Sigmoid colon (tissue), 6 donors: ENCODE measurements at regions not wholly inside any gene's neighbourhood (a gene's known extent, or its start where the extent isn't known, plus 50 kb on each side); places are given as distances from the start of the nearest gene placed in this dataset.

Source experiments
- DNase-seq: peaks from one replicate; pipeline ENCODE4 v3.0.0-alpha.2; 2019
- H3K27ac ChIP-seq, 4 donors: fragments of 200-600 bp; sonication (generic); one replicate each; pipeline ENCODE4 v1.5.1; 2016 to 2019; ENCODE audit warnings: mild to moderate bottlenecking in 1 of 4
- H3K27me3 ChIP-seq, 3 donors: fragments of 200-600 bp; sonication (generic); one replicate each; pipeline ENCODE4 v1.5.1; 2019; ENCODE audit warnings: mild to moderate bottlenecking in 1 of 3
- H3K36me3 ChIP-seq, 4 donors: fragments of 200-600 bp; sonication (generic); one replicate each; pipeline ENCODE4 v1.5.1; 2016 to 2019
- H3K4me1 ChIP-seq, 4 donors: fragments of 200-600 bp; sonication (generic); one replicate each; pipeline ENCODE4 v1.5.1; 2017 to 2019
- H3K4me3 ChIP-seq, 4 donors: fragments of 200-600 bp; sonication (generic); one replicate each; pipeline ENCODE4 v1.5.1; 2017 to 2019; ENCODE audit warnings: mild to moderate bottlenecking in 2 of 4, moderate library complexity in 1 of 4
- H3K9me3 ChIP-seq, 4 donors: fragments of 200-600 bp in 3 of 4; sonication (generic) in 3 of 4; one replicate each; pipeline versions ENCODE4 v1.5.1 to v1.6.1; 2013 to 2019
- EP300 ChIP-seq, 4 donors: sonication (generic); formaldehyde crosslinking; IDR thresholded peaks; one replicate each; pipeline ENCODE4 v1.6.1; 2017; ENCODE audit warnings: antibody characterized with exemption in 4 of 4
- POLR2A ChIP-seq, 2 donors: fragments of 450-650 bp; IDR thresholded peaks; one replicate each; pipeline ENCODE4 v1.6.1; 2016; ENCODE audit warnings: antibody characterized with exemption in 2 of 2, mild to moderate bottlenecking in 2 of 2, moderate library complexity in 2 of 2
- POLR2AphosphoS5 ChIP-seq, 4 donors: sonication (generic); formaldehyde crosslinking; IDR thresholded peaks; one replicate each; pipeline ENCODE4 v1.6.1; 2017; ENCODE audit warnings: antibody characterized with exemption in 4 of 4
- WGBS, 2 donors: extraction: QIAGEN DNeasy Blood & Tissue Kit; methylation state at CpG; one replicate each; pipeline ENCODE4 v1.1.7; 2013; 5-methylcytosine and 5-hydroxymethylcytosine counted together
- intact Hi-C: fragments of 100-400 bp; cut with DNase I; formaldehyde crosslinking; loops from one replicate; pipeline ENCODE4 v1.15.1; 2023
- TF ChIP-seq, protein P1 (sequence below), 4 experiments: fragments of 450-650 bp in 3 of 4; fragments of 200-600 bp in 1 of 4; IDR thresholded peaks; one replicate each; pipeline ENCODE4 v1.5.1; 2016 to 2019; ENCODE audit warnings: antibody characterized with exemption in 4 of 4, mild to moderate bottlenecking in 3 of 4, moderate library complexity in 2 of 4
- donor health status: healthy with polysubstance abuse.
- donor health status: healthy.

DNA sequence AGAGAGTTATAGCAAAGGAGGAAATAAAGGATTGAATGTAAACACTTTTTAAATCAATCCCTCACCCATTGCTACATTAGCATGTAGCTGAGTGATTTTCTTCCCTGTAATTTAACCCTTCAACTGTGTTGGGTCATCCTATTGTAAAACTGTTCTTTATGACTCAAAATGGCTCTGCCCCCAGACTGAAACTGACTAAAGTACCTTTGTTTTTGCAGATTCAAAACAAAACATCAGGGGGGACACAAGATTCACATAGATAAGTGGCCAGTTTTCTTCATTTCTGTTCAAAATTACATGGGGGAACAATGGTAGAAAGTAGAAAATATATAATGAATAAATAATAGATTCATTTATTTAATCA is 268.4 kb downstream of the IGSF11 start:
- intact Hi-C loops: no loop called here
- no peaks in the 10 kb centered on the region for H3K9me3 ChIP-seq
- no peaks in the 10 kb centered on the region for H3K27me3 ChIP-seq

DNA sequence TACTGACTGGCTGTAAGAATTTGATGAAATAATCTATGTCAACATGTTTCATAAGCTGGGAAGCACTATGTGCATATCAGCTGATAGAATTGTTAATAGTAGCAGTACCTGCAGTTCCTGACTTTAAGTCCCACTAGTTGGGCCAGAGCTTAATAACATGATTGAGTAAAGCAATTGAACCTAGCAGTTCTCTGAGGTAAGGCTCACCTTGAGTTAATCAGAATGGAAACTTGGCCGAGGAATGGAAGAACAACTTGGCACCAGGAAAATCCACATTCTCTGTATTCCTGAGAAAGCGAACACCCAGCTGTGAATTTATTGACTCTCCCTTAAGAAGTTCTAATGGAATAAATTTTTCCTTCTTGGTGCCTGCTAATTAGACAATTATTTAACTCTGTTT is 262.6 kb downstream of the IGSF11 start:
- no peaks in the 10 kb centered on the region for H3K4me1 ChIP-seq
- TF ChIP-seq POLR2AphosphoS5 (IDR thresholded peaks at IDR 0.05) (no peak), EP300 (IDR thresholded peaks at IDR 0.05) (no peak), POLR2A (IDR thresholded peaks at IDR 0.05) (no peak)
- TF ChIP-seq, protein P1, sequence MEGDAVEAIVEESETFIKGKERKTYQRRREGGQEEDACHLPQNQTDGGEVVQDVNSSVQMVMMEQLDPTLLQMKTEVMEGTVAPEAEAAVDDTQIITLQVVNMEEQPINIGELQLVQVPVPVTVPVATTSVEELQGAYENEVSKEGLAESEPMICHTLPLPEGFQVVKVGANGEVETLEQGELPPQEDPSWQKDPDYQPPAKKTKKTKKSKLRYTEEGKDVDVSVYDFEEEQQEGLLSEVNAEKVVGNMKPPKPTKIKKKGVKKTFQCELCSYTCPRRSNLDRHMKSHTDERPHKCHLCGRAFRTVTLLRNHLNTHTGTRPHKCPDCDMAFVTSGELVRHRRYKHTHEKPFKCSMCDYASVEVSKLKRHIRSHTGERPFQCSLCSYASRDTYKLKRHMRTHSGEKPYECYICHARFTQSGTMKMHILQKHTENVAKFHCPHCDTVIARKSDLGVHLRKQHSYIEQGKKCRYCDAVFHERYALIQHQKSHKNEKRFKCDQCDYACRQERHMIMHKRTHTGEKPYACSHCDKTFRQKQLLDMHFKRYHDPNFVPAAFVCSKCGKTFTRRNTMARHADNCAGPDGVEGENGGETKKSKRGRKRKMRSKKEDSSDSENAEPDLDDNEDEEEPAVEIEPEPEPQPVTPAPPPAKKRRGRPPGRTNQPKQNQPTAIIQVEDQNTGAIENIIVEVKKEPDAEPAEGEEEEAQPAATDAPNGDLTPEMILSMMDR (IDR thresholded peaks at IDR 0.05): no peak
- H3K27me3 ChIP-seq: no peaks in the 10 kb centered on the region
- no peaks in the 10 kb centered on the region for H3K36me3 ChIP-seq
- 74 to 77% methylated on average over 2 of the region's 2 CpGs for WGBS, 2 donors
- no peak overlapping the region for H3K4me3 ChIP-seq
- no peaks in the 10 kb centered on the region for H3K9me3 ChIP-seq
- intact Hi-C loops: no loop called here
- H3K27ac ChIP-seq: no peak overlapping the region
- no peak for DNase-seq

More for the DNA sequence above, 268.4 kb downstream of the IGSF11 start:
- TF ChIP-seq POLR2A (IDR thresholded peaks at IDR 0.05): no peak
- TF ChIP-seq, protein P1 (IDR thresholded peaks at IDR 0.05): no peak
- no peak for DNase-seq
- no peak overlapping the region for H3K4me3 ChIP-seq
- no peak overlapping the region for H3K27ac ChIP-seq
- H3K4me1 ChIP-seq: no peaks in the 10 kb centered on the region
- no peaks in the 10 kb centered on the region for H3K36me3 ChIP-seq

DNA sequence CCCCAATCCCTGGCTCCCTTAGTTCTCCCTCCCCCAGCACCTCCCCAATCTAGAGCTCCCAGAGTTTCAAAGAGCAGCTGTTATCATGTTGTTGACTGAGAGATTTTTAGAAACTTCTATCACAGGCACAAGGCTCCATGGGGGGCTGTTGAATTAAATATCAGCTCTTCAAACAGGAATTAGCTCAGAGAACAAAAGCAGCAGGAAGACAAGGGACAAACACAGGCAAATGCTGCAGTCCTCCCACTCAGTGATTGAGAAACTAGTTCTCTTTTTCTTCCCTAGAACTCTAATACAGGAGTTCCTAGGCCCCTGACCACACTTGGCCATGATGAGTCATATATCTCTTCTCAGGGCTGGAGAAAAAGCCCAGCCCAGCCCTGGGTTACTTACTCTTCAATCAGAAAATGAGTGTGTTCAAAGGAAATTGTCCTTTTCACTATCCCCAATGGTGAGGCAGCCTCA is 262.1 kb downstream of the IGSF11 start:
- Histone ChIP-seq H3K4me3 (no peak overlapping the region), H3K27ac (no peak overlapping the region), H3K27me3 (no peaks in the 10 kb centered on the region), H3K9me3 (no peaks in the 10 kb centered on the region), H3K4me1 (no peaks in the 10 kb centered on the region), H3K36me3 (no peaks in the 10 kb centered on the region)
- no peak for DNase-seq
- intact Hi-C loops: no loop called here
- no peak for TF ChIP-seq EP300 (IDR thresholded peaks at IDR 0.05)
- TF ChIP-seq, protein P1 (IDR thresholded peaks at IDR 0.05): no peak

DNA sequence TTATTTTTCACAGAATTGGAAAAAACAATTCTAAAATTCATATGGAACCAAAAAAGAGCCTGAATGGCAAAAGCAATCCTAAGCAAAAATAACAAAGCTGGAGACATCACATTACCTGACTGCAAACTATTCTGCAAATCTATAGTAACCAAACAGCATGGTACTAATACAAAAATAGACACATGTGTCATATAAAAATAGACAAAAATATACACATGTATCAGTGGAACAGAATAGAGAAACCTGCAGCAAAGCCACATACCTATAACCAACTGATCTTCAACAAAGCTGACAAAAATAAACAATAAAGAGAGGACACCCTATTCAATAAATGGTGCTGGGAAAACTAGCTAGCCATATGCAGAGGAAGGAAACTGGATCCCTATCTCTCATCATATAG is 259.6 kb downstream of the IGSF11 start:
- intact Hi-C loops: no loop called here
- TF ChIP-seq POLR2AphosphoS5 (IDR thresholded peaks at IDR 0.05): no peak
- no peak for TF ChIP-seq EP300 (IDR thresholded peaks at IDR 0.05)
- no peak for TF ChIP-seq POLR2A (IDR thresholded peaks at IDR 0.05)
- TF ChIP-seq, protein P1 (IDR thresholded peaks at IDR 0.05): no peak
- H3K27me3 ChIP-seq: no peaks in the 10 kb centered on the region
- H3K9me3 ChIP-seq: no peaks in the 10 kb centered on the region
- no peaks in the 10 kb centered on the region for H3K36me3 ChIP-seq
- no peak overlapping the region for H3K27ac ChIP-seq
- H3K4me3 ChIP-seq: no peak overlapping the region
- DNase-seq: no peak
- H3K4me1 ChIP-seq: no peaks in the 10 kb centered on the region

DNA sequence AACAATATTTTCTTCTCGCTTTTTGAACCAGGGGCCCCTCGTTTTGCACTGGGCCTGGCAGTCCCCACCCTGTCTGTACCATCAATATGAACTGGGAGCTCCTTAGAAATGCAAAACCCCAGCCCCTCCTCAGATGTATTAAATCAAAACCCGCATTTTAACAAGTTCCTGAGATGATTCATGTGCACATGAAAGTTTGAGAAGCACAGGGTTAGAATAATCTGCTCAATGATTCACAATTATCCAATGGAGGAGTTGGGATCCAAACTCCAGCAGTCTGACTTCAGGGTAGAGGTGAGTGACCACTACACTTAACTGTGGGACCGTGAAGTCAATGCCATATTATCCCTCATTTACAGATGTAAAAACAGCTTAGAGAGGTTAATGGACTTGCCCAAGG is 256.4 kb downstream of the IGSF11 start:
- Histone ChIP-seq H3K27ac (no peak overlapping the region), H3K36me3 (no peaks in the 10 kb centered on the region), H3K27me3 (no peaks in the 10 kb centered on the region), H3K9me3 (no peaks in the 10 kb centered on the region), H3K4me1 (no peaks in the 10 kb centered on the region), H3K4me3 (no peak overlapping the region)
- 59 to 73% methylated on average over 4 of the region's 4 CpGs for WGBS, 2 donors
- intact Hi-C loops: no loop called here
- TF ChIP-seq, protein P1 (IDR thresholded peaks at IDR 0.05): no peak
- no peak for TF ChIP-seq EP300 (IDR thresholded peaks at IDR 0.05)
- DNase-seq: no peak
